ENCODE measurements at regions not wholly inside any gene's neighbourhood (a gene's known extent, or its start where the extent isn't known, plus 50 kb on each side); places are given as distances from the start of the nearest gene placed in this dataset.
A peak's percentile ranks its signal among the peaks of the same experiment; 100 is the strongest.
"Not testable (repeated sequence)": the region's sequence is repeated elsewhere in the genome, so short reads cannot be mapped to it uniquely, and the experiment has no call there.

DNA sequence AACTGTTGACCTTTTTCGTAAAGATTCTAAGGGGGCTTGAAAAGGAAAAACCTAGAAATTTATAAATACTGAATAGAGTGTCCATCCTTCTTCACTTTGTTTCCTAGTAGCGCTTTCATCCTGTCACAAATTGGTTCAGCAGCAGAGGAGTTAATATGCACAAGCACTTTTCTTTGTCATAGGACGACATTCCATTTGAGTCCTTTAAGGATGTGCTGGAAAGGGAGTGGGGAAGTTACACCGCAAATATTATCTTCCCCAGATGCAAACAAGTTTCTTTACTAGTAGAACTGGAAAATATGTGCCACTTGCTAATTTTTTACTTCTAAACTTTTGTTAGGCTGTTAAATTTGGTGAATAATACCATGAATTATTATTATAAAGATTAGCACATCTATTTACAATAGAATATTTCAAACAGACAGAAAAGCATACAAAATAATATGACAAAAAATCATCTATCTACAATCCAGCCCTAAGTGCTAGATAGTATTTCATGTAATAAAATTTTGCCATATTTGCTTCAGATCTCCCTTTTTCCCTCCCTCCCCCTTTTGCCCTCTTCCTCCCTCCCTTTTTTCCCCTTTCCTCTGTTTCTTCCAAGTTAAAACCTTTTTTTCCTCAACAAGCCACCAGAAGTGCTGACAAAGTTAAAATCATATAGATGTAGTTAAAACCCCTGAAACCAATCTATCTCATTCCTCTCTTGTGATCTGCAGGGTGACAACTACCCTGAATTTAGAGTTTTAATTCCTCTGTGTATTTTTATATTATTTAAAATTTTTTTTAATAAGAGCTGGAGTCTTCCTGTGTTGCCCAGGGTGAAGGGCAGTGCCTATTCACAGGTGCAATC lies 50.5 kb upstream of the MAP4K3 start:
- DNase-seq, result no peak

DNA sequence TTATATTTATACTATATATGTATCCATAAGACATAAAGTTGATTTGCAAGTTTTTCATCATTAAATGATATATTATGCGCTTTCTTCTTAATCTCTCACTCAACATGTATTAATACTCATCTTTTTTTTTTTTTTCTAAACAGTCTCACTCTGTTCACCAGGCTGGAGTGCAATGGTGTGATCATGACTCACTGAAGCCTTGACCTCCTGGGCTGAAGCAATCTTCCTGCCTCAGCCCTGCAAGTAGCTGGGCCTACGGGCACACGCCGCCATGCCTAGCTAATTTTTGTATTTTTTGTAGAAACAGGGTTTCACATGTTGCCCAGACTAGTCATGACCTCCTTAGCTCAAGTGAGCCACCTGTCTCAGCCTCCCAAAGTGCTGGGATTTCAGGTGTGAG lies 51.4 kb upstream of the MAP4K3 start:
- DNase-seq, result no peak

DNA sequence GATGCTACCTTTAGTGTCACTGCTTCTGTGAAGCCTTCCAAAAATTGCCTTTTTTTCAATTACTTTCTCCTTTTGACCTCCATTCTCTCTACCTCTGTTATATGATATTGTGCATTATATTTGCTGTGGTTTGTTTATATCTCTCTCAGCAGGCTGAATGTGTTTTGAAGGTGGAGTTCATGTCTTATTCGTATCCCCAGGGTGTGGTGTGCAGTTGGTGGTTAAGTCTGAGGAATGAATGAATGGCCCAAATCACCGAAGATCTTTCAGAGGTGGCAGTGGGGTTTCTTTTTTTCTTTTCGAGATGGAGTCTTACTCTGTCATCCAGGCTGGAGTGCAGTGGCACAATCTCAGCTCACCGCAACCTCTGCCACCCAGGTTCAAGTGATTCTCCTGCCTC lies 53.5 kb upstream of the MAP4K3 start:
- DNase-seq, result no peak

GRCh38 chr2:39491653-39492052 lies 54.6 kb upstream of the MAP4K3 start:
- DNase-seq, result no peak

GRCh38 chr2:39492095-39492590 lies 55.1 kb upstream of the MAP4K3 start:
- DNase-seq, result no peak

DNA sequence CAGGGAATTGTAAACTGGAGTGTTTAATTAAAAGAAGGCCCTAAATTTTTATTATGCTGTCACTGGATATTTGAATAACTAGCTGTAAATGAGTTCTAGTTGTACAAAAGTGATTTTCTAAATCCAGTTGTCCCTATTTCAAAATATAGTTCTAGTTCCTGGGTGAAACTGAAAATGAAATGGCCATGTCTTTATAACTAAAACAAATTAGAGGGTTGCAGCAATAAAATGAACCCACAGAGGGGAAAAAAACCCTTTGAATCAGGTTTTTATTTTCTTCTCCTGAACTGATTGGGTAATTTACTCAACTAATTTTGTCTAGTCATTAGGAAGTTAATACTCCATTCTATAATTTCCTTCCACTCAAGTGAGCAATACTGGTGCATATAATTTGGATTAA lies 55.6 kb upstream of the MAP4K3 start:
- DNase-seq, result no peak

DNA sequence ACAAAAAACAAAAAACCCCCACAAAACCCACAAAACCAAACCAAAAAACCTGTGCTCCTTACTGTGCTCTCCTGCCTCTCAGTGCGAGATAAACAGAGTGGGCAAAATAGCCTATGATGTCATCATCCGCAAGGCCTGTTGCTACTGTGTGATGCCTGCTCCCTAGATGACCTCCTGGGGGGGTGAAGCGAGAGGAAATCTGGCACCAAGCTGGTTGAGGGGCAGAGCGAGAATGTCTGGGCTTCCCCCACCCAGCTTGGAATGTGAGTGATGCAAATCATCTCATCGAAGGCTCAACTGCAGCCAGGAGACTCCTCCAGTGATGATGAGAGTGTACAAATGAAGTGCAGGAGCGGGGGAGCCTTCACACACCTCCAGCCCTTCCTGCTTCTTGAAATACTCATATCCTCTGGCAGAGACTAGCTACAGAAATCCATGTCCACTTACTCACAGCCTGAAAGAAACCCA lies 57.7 kb upstream of the MAP4K3 start:
- DNase-seq, result no peak

DNA sequence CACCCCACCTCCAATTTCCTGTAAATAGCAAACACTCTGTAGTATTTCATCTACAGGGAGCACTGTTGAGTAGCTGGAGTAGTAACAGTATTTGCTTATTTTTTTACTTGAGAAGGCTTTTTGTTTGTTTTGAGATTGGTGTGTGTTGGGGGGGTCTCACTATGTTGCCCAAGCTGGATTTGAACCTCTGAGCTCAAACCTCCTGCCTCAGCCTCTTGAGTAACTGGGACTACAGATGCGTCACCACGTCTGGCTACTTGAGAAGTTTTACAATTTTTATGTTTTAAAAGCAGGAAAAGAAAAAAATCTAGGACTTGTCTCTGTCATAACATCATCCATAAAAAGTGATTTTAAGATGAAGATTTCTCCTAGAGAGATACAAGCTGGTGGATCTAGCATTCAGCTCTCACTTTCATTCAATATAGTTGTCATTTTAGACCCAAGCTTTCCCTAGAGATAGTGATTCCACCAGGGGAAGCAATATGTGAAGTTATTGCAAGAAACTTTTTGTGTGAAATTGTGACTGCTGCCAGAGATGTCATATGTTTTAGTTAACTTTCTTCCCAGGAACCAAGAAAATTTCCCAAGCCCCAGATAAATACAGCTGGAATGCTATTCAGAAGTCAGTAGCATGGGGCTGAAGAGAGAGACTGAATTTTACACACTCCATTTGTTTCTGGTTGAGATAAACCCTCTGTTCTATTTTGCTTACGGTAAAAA lies 60.2 kb upstream of the MAP4K3 start:
- no peak for DNase-seq

- DNase-seq, result not testable (repeated sequence)
Observed at GRCh38 chr2:39498176-39498575, 61.1 kb upstream of the MAP4K3 start.

DNA sequence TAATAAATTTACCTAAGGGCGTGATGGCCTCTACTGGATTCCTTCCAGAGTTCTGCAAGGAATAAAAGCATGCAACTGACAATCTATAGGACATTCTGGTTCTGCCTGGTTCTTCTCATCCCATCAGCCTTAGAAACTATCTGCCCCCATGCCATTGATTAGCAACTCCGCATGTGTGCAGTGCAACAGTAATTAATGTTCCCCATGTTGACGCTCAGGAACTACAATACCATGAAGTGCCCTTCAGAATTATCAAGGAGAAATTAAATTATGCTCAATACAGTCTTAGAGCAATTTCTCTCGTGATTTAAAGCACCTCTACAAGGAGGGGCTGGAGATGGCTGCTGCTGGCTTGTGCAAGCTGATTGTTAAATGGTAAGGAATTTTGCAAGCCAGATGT lies 61.7 kb upstream of the MAP4K3 start:
- no peak for DNase-seq

GRCh38 chr2:39499336-39499735 lies 62.3 kb upstream of the MAP4K3 start:
- peak; percentile 11 for DNase-seq

- no peak for DNase-seq
Observed at GRCh38 chr2:39501412-39501811, 64.3 kb upstream of the MAP4K3 start.

GRCh38 chr2:39503277-39503676 lies 66.2 kb upstream of the MAP4K3 start:
- DNase-seq, result no peak

DNA sequence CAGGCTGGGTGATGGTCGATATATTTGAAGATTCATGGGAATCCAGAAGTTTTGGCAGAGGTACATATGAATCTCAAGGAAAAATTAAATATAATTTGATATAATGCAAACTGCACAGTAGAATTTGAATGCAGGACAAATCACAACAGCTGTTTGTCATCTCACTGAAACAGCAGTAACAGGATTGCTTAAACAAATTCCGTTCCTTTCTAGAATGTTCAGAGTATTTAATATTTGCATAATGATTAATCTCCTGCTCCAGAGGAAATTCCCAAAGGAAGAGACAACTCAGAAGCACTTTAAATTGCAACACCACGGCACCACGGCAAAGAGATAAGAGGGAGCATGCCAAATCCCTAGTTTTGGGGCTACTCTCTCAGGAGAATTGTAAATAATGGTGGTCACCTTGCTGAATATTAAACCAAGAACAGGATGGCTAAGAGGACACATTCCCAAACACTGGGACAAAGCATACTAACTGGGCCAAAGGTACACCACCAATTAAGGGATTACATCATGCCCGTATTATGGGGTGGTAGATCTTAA lies 67.8 kb upstream of the MAP4K3 start:
- DNase-seq, result no peak

GRCh38 chr2:39506215-39506614 lies 69.1 kb upstream of the MAP4K3 start:
- DNase-seq, result no peak

GRCh38 chr2:39508198-39508597 lies 71.1 kb upstream of the MAP4K3 start:
- DNase-seq, result no peak

GRCh38 chr2:39510140-39510539 lies 73.1 kb upstream of the MAP4K3 start:
- DNase-seq, result no peak

DNA sequence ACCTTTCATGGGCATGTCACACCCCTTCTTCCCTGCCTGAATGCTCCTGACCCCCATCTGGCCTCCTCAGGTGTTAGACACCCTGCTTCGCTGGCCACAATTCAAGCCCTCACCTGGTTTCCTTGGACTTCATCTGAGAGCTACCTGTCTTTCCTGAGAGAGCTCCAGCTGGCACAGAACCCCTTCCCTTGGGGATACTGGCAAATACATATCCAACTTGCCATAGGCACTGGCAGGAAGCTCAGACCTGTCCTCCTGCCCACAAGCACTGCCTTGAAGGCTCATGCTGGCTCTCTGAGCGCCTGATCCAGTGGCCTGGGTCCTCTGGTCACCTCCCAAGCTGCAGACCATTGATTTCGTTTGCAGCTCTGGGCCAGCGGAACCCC lies 74.1 kb upstream of the MAP4K3 start:
- DNase-seq, result no peak

DNA sequence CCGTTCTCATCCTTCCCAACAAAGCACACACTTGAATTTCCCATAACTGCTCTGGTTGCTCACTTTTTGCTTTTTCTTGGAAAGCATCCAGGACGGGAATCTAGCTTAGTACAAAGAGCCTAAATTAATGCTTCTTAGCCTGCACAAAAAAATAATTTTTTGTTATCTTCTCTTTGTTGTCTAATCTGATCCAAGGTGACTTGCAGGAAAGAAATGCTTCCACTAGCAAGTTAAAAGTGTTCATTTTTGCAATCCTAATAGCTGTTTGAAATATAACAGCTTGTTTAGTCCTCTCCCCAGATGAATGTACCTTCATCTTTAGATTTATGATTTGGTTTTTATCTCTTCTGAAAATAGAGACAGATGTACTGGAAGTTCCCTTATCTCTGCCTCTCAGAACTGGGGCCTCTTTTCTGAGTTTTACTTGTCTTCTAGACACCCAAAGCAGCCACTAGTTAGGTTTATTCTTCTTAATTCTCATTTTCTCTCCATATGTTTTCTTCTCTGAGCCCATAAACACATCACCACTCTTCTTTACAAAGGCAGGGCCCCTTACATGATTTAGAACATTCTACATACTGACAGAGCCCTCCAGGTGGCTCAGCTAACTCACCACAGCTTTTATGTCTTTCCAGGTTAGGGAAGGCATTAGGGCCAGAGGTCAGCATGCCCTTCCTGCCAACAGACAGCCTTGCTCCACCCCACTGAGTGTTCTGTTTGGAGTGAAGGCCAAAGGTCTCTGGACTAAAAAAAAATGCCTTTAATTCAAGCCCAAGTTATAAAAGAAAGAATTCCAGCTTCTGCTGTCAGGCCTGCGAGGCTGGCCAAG lies 74.7 kb upstream of the MAP4K3 start:
- DNase-seq, result no peak

DNA sequence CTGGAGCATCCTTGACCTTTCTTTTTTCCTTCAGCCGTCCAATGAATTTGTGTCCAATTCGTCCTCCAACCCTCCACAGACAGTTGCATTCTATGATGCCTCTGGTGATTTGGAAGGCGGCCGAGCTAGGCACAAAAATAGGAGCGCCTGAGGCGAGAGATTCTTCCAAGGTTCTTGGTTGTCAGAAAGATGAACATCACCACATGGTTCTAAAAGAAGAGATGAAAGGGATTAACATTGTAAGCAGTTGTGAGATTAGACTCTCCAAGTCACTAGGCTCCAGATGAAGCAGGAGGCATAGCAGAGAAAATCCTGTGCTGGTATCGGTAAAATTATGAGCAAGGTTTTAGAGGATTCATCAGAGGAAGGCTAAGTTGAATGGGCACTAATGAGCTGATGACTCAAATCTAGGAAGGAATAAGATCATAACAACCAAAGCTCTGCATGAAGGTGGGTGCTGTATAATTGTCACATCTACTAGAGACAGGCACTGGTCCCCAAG lies 75.4 kb upstream of the MAP4K3 start:
- no peak for DNase-seq

DNA sequence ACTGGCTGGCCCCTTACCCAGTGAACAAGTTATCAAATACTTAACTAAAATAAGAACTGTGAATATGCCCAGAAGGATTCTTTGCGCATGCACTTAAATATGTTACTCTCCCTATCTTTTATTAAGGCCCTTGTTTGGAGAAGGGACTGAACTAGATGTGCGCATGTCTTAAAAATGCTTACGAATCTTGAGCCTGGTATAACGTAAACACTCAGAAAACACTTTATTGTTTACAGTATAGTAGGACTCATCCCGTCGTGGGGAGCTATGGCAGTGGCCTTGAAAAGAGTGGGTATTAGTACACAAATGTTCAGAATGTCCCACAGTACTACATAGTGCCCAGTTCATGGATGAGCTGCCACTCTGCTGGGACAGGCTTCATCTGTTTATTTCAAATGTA lies 75.9 kb upstream of the MAP4K3 start:
- no peak for DNase-seq

GRCh38 chr2:39513641-39514094 lies 76.6 kb upstream of the MAP4K3 start:
- peak; percentile 61 for DNase-seq

GRCh38 chr2:39514825-39515224 lies 77.7 kb upstream of the MAP4K3 start:
- DNase-seq, result no peak

Measured in NCI-H446 treated with DMSO at 0.1 percent for 48 hours (cell line).